ENCODE measurements at regions not wholly inside any gene's neighbourhood (a gene's known extent, or its start where the extent isn't known, plus 50 kb on each side); places are given as distances from the start of the nearest gene placed in this dataset.

- no peak for TF ChIP-seq CTCF (IDR thresholded peaks at IDR 0.05; ENCODE audit: low read depth, low read length)
- Histone ChIP-seq H3K27me3 (no peaks in the 10 kb centered on the region), H3K4me1 (ENCODE audit: low read depth) (peaks cover 6% of the 10 kb centered on the region), H3K4me3 (no peak overlapping the region), H3K9me3 (ENCODE audit: low read depth) (no peaks in the 10 kb centered on the region), H3K36me3 (no peaks in the 10 kb centered on the region), H3K27ac (peak overlapping the region; percentile 32)
- peak in 1 of 2 donors; percentile 11 for DNase-seq (ENCODE audit: low read depth in 1 of 2, low spot score in 1 of 2)
Measured at GRCh38 chr15:87118435-87118834, 1038.8 kb downstream of the AGBL1 start.

GRCh38 chr15:87115795-87116194 is 1036.1 kb downstream of the AGBL1 start:
- Histone ChIP-seq H3K4me3 (no peak overlapping the region), H3K27ac (no peak overlapping the region), H3K36me3 (no peaks in the 10 kb centered on the region), H3K27me3 (no peaks in the 10 kb centered on the region), H3K4me1 (ENCODE audit: low read depth) (peaks cover 6% of the 10 kb centered on the region), H3K9me3 (ENCODE audit: low read depth) (no peaks in the 10 kb centered on the region)
- DNase-seq (ENCODE audit: low read depth in 1 of 2, low spot score in 1 of 2): no peak
- no peak for TF ChIP-seq CTCF (IDR thresholded peaks at IDR 0.05; ENCODE audit: low read depth, low read length)

- Histone ChIP-seq H3K9me3 (ENCODE audit: low read depth) (no peaks in the 10 kb centered on the region), H3K36me3 (no peaks in the 10 kb centered on the region), H3K4me3 (no peak overlapping the region), H3K27ac (no peak overlapping the region), H3K4me1 (ENCODE audit: low read depth) (no peaks in the 10 kb centered on the region), H3K27me3 (no peaks in the 10 kb centered on the region)
- TF ChIP-seq CTCF (IDR thresholded peaks at IDR 0.05; ENCODE audit: low read depth, low read length): no peak
- DNase-seq (ENCODE audit: low read depth in 1 of 2, low spot score in 1 of 2): no peak
Measured at GRCh38 chr15:87099916-87100315, 1020.2 kb downstream of the AGBL1 start.

GRCh38 chr15:87089551-87089950 is 1009.9 kb downstream of the AGBL1 start:
- Histone ChIP-seq H3K9me3 (ENCODE audit: low read depth) (no peaks in the 10 kb centered on the region), H3K27ac (no peak overlapping the region), H3K4me3 (no peak overlapping the region), H3K4me1 (ENCODE audit: low read depth) (no peaks in the 10 kb centered on the region), H3K36me3 (no peaks in the 10 kb centered on the region), H3K27me3 (no peaks in the 10 kb centered on the region)
- DNase-seq (ENCODE audit: low read depth in 1 of 2, low spot score in 1 of 2): no peak
- no peak for TF ChIP-seq CTCF (IDR thresholded peaks at IDR 0.05; ENCODE audit: low read depth, low read length)

GRCh38 chr15:87083201-87083600 is 1003.5 kb downstream of the AGBL1 start:
- Histone ChIP-seq H3K9me3 (ENCODE audit: low read depth) (no peaks in the 10 kb centered on the region), H3K4me1 (ENCODE audit: low read depth) (no peaks in the 10 kb centered on the region), H3K27me3 (no peaks in the 10 kb centered on the region), H3K36me3 (no peaks in the 10 kb centered on the region), H3K4me3 (no peak overlapping the region), H3K27ac (no peak overlapping the region)
- no peak for TF ChIP-seq CTCF (IDR thresholded peaks at IDR 0.05; ENCODE audit: low read depth, low read length)
- DNase-seq (ENCODE audit: low read depth in 1 of 2, low spot score in 1 of 2): no peak

GRCh38 chr15:87082581-87082980 is 1002.9 kb downstream of the AGBL1 start:
- no peak for TF ChIP-seq CTCF (IDR thresholded peaks at IDR 0.05; ENCODE audit: low read depth, low read length)

More at GRCh38 chr15:87082581-87082980, 1002.9 kb downstream of the AGBL1 start:
- H3K27ac ChIP-seq: no peak overlapping the region
- H3K4me3 ChIP-seq: no peak overlapping the region
- H3K36me3 ChIP-seq: no peaks in the 10 kb centered on the region
- H3K4me1 ChIP-seq (ENCODE audit: low read depth): no peaks in the 10 kb centered on the region
- no peaks in the 10 kb centered on the region for H3K27me3 ChIP-seq
- no peak for DNase-seq (ENCODE audit: low read depth in 1 of 2, low spot score in 1 of 2)
- H3K9me3 ChIP-seq (ENCODE audit: low read depth): no peaks in the 10 kb centered on the region

Measured in cardiac muscle cell (in vitro differentiated cells and primary cell).